SK-N-SH (cell line): ENCODE measurements at regions not wholly inside any gene's neighbourhood (a gene's known extent, or its start where the extent isn't known, plus 50 kb on each side); places are given as distances from the start of the nearest gene placed in this dataset.
"Not testable (repeated sequence)": the region's sequence is repeated elsewhere in the genome, so short reads cannot be mapped to it uniquely, and the experiment has no call there.

Source experiments
- CTCF ChIA-PET: fragments of 300-600, 350-600 bp; formaldehyde crosslinking; extraction: SDS; loops from one replicate; lab custom pipeline; 2021; lab: Yijun Ruan, JAX
- POLR2A ChIA-PET: fragments of 350-600 bp; sonication (Branson Sonifier 250); formaldehyde crosslinking; extraction: SDS; loops from one replicate; lab custom pipeline; 2020; ENCODE audit warnings: antibody characterized with exemption, inconsistent platforms; lab: Yijun Ruan, JAX
- DNase-seq: peaks from one replicate; pipeline ENCODE4 v3.0.0; 2012
- H2AFZ ChIP-seq: fragments of 200-600 bp; sonication (generic); 2 replicates; pipeline ENCODE4 v1.8.1; 2016; ENCODE audit warnings: antibody characterized with exemption, mild to moderate bottlenecking, low read depth
- H3F3A ChIP-seq: fragments of 200-600 bp; sonication (generic); replicated peaks from 2 replicates; pipeline ENCODE3; 2016; ENCODE audit warnings: antibody characterized with exemption, mild to moderate bottlenecking; ENCODE audit not compliant: insufficient read depth
- H3K27ac ChIP-seq, 2 experiments: fragments of 200-500 bp in 1 of 2; fragments of 200-600 bp in 1 of 2; sonication (Bioruptor generic) in 1 of 2; sonication (generic), shearing (Covaris generic) in 1 of 2; 2 replicates each; pipeline versions ENCODE4 v1.5.1 to v1.6.1; 2014 to 2016; ENCODE audit warnings: low read depth in 2 of 2, inconsistent platforms in 1 of 2, low read length in 1 of 2, mild to moderate bottlenecking in 1 of 2, mixed read lengths in 1 of 2
- H3K27me3 ChIP-seq: fragments of 200-600 bp; sonication (generic), shearing (Covaris generic); 2 replicates; pipeline ENCODE4 v1.6.1; 2016; ENCODE audit warnings: mixed run types; ENCODE audit not compliant: insufficient read depth
- H3K36me3 ChIP-seq, 2 experiments: fragments of 200-500 bp in 1 of 2; fragments of 200-600 bp in 1 of 2; sonication (Bioruptor generic) in 1 of 2; sonication (generic) in 1 of 2; replicated peaks in 1 of 2; 2 replicates each; pipeline versions ENCODE3 to v1.5.1; 2014 to 2016; ENCODE audit warnings: low read length in 1 of 2, mild to moderate bottlenecking in 1 of 2; ENCODE audit not compliant: insufficient read depth in 2 of 2, control insufficient read depth in 1 of 2
- H3K4me1 ChIP-seq, 2 experiments: fragments of 200-500 bp in 1 of 2; fragments of 200-600 bp in 1 of 2; sonication (Bioruptor generic) in 1 of 2; sonication (generic), shearing (Covaris generic) in 1 of 2; 2 replicates each; pipeline versions ENCODE4 v1.5.1 to v1.6.1; 2014 to 2016; ENCODE audit warnings: low read depth in 1 of 2, low read length in 1 of 2, mixed run types in 1 of 2; ENCODE audit not compliant: insufficient read depth in 2 of 2, control insufficient read depth in 1 of 2
- H3K4me2 ChIP-seq: fragments of 200-600 bp; sonication (generic), shearing (Covaris generic); 2 replicates; pipeline ENCODE4 v1.6.1; 2017; ENCODE audit warnings: mixed run types
- H3K4me3 ChIP-seq, 2 experiments: fragments of 200-500 bp in 1 of 2; fragments of 200-600 bp in 1 of 2; sonication (Bioruptor generic) in 1 of 2; sonication (generic), shearing (Covaris generic) in 1 of 2; 2 replicates each; pipeline versions ENCODE4 v1.5.1 to v1.8.1; 2014 to 2016; ENCODE audit warnings: low read depth in 2 of 2, inconsistent platforms in 1 of 2, low read length in 1 of 2, mild to moderate bottlenecking in 1 of 2, mixed read lengths in 1 of 2, moderate library complexity in 1 of 2
- H3K79me2 ChIP-seq: fragments of 200-600 bp; sonication (generic); 2 replicates; pipeline ENCODE4 v1.8.1; 2017; ENCODE audit warnings: mild to moderate bottlenecking; ENCODE audit not compliant: insufficient read depth
- H3K9ac ChIP-seq: fragments of 200-600 bp; sonication (generic); 2 replicates; pipeline ENCODE4 v1.6.1; 2017; ENCODE audit warnings: mixed run types
- H3K9me2 ChIP-seq: fragments of 200-600 bp; sonication (generic); 2 replicates; pipeline ENCODE4 v1.6.1; 2017; ENCODE audit warnings: mixed run types
- H3K9me3 ChIP-seq: fragments of 200-600 bp; sonication (generic); 2 replicates; pipeline ENCODE4 v1.6.1; 2017; ENCODE audit warnings: mixed run types, mild to moderate bottlenecking, moderate library complexity
- H4K20me1 ChIP-seq: fragments of 200-600 bp; sonication (generic); 2 replicates; pipeline ENCODE4 v1.6.1; 2017; ENCODE audit warnings: mild to moderate bottlenecking, mixed run types; ENCODE audit not compliant: insufficient read depth
- ELF1 ChIP-seq: IDR thresholded peaks from 2 replicates; pipeline ENCODE4 v1.4.0; 2012
- EP300 ChIP-seq, 2 experiments: IDR thresholded peaks; 2 replicates each; pipeline versions ENCODE4 v1.4.0 to v1.6.1; 2012; ENCODE audit warnings: borderline replicate concordance in 1 of 2, low read depth in 1 of 2, low read length in 1 of 2
- EZH2phosphoT487 ChIP-seq: fragments of 200-600 bp; sonication (generic); IDR thresholded peaks from 2 replicates; pipeline ENCODE4 v1.6.1; 2017; ENCODE audit warnings: low read depth, mixed run types, mild to moderate bottlenecking, antibody characterized with exemption, moderate library complexity, borderline replicate concordance
- FOSL2 ChIP-seq: IDR thresholded peaks from 2 replicates; pipeline ENCODE4 v1.4.0; 2012; ENCODE audit warnings: low read depth, mild to moderate bottlenecking, moderate library complexity, borderline replicate concordance
- FOXM1 ChIP-seq: IDR thresholded peaks from 2 replicates; pipeline ENCODE4 v1.4.0; 2012; ENCODE audit warnings: low read depth, mild to moderate bottlenecking
- GATA2 ChIP-seq: sonication (generic); formaldehyde crosslinking; IDR thresholded peaks from 2 replicates; pipeline ENCODE4 v1.5.0; 2020; ENCODE audit warnings: mild to moderate bottlenecking, missing genetic modification reagents
- MEF2A ChIP-seq: IDR thresholded peaks from 2 replicates; pipeline ENCODE4 v1.4.0; 2012; ENCODE audit warnings: low read depth, borderline replicate concordance
- RFX5 ChIP-seq: IDR thresholded peaks from 2 replicates; pipeline ENCODE4 v1.6.1; 2012; ENCODE audit warnings: mild to moderate bottlenecking, improper control_type of control experiment, low read length
- RXRA ChIP-seq: IDR thresholded peaks from 2 replicates; pipeline ENCODE4 v1.4.0; 2012; ENCODE audit warnings: low read depth, mild to moderate bottlenecking, borderline replicate concordance
- TEAD4 ChIP-seq: IDR thresholded peaks from 2 replicates; pipeline ENCODE4 v1.4.0; 2012; ENCODE audit warnings: mild to moderate bottlenecking, borderline replicate concordance; ENCODE audit not compliant: insufficient read depth
- USF1 ChIP-seq: IDR thresholded peaks from 2 replicates; pipeline ENCODE4 v1.4.0; 2012; ENCODE audit warnings: low read depth, borderline replicate concordance
- WGBS: methylation state at CpG from one replicate; pipeline ENCODE4 v1.1.6; 2017; ENCODE audit warnings: low lambda C conversion rate; 5-methylcytosine and 5-hydroxymethylcytosine counted together
- TF ChIP-seq, protein P1 (sequence below): fragments of 150-350 bp; IDR thresholded peaks from 2 replicates; pipeline ENCODE4 v1.6.1; 2016; ENCODE audit warnings: mild to moderate bottlenecking, low read depth, low read length
- TF ChIP-seq, protein P2 (sequence below): IDR thresholded peaks from 2 replicates; pipeline ENCODE4 v1.4.0; 2012; ENCODE audit warnings: low read depth

DNA sequence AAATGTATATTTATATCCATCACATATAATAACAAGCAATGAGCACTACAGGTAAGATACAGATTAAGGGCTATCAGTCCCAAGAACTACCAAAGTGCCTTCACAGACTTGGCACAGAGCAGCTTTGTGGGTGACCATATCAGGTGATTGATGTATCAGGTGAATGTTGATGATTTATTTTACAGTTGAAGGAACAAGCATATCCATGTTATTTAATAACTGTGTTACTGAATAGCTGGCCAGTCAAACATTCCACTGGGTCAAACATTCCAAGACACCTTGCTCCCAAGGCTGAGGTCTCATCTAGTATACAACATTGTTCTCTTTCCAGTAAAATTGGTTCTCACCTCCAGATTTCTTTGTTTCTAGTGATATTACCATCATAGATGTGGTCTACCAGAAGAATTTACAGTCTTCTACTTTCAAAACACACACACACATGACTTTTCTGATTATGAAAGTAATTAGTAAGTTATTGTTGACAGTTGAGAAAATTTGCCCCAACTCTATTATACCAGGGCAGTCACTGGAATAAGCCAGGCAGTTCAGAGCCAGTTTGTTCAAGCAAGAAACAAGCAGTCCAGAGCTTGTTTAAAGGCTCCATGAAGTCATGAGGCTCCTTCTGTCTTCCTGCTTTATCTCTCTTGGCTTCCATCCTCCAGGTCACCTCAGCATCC lies 68.2 kb downstream of the ELAPOR2 start (continued):
- TF ChIP-seq, protein P1, sequence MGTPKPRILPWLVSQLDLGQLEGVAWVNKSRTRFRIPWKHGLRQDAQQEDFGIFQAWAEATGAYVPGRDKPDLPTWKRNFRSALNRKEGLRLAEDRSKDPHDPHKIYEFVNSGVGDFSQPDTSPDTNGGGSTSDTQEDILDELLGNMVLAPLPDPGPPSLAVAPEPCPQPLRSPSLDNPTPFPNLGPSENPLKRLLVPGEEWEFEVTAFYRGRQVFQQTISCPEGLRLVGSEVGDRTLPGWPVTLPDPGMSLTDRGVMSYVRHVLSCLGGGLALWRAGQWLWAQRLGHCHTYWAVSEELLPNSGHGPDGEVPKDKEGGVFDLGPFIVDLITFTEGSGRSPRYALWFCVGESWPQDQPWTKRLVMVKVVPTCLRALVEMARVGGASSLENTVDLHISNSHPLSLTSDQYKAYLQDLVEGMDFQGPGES = no peak
- TF ChIP-seq EP300 (IDR thresholded peaks at IDR 0.05; ENCODE audit: borderline replicate concordance in 1 of 2, low read depth in 1 of 2, low read length in 1 of 2) (no peak), GATA2 (no peak), RFX5 (no peak), MEF2A (no peak), EZH2phosphoT487 (no peak), RXRA (no peak)
- TF ChIP-seq, protein P2, sequence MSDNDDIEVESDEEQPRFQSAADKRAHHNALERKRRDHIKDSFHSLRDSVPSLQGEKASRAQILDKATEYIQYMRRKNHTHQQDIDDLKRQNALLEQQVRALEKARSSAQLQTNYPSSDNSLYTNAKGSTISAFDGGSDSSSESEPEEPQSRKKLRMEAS = no peak

- no peak overlapping the region for H3K27ac ChIP-seq
These were observed 70.0 kb downstream of the ELAPOR2 start for GRCh38 chr7:86989407-86989806.

GRCh38 chr7:86987834-86988233 lies 71.6 kb downstream of the ELAPOR2 start:
- POLR2A ChIA-PET, H3K4me2 ChIP-seq, H3K4me1 ChIP-seq, DNase-seq, H3K9me2 ChIP-seq, H3F3A ChIP-seq, H3K27ac ChIP-seq, H3K36me3 ChIP-seq, H3K9me3 ChIP-seq, H2AFZ ChIP-seq, H3K27me3 ChIP-seq, H3K4me3 ChIP-seq, CTCF ChIA-PET, H4K20me1 ChIP-seq, H3K9ac ChIP-seq: not testable (repeated sequence)
- 82% methylated on average over 4 of the region's 4 CpGs for WGBS
- peaks cover 32% of the 10 kb centered on the region for H3K79me2 ChIP-seq

More at GRCh38 chr7:86989407-86989806, 70.0 kb downstream of the ELAPOR2 start:
- peaks cover 0 to 3% of the 10 kb centered on the region in 2 experiments for H3K36me3 ChIP-seq
- H3K4me3 ChIP-seq = no peak overlapping the region
- WGBS = 86% methylated on average over 8 of the region's 8 CpGs
- H4K20me1 ChIP-seq = no peaks in the 10 kb centered on the region; the same call in 1 of the 2 replicates
- no peaks in the 10 kb centered on the region for H3K9me2 ChIP-seq
- CTCF ChIA-PET = interaction anchor here (1.1 kb wide), 1 partner anchor 9 kb away, joined by 4 read pairs; no protein-coding TSS in a partner anchor
- POLR2A ChIA-PET = no interaction called here
- H2AFZ ChIP-seq = no peak overlapping the region
- no peak overlapping the region for H3K9ac ChIP-seq
- H3F3A ChIP-seq = peaks cover 8% of the 10 kb centered on the region
- no peaks in the 10 kb centered on the region for H3K27me3 ChIP-seq
- peaks cover 38% of the 10 kb centered on the region for H3K79me2 ChIP-seq
- no peak overlapping the region for H3K4me2 ChIP-seq
- H3K9me3 ChIP-seq = no peaks in the 10 kb centered on the region; the same call in 1 of the 2 replicates
- TF ChIP-seq FOXM1 (no peak), USF1 (no peak), RXRA (no peak), FOSL2 (no peak), ELF1 (no peak), TEAD4 (no peak)
- no peaks in the 10 kb centered on the region; a peak in 1 of 4 replicates for H3K4me1 ChIP-seq
- DNase-seq = no peak

- H3K9ac ChIP-seq, POLR2A ChIA-PET, H3K27me3 ChIP-seq, H3K9me3 ChIP-seq, H3K4me2 ChIP-seq, H3K9me2 ChIP-seq, DNase-seq, H2AFZ ChIP-seq, H3K36me3 ChIP-seq, H3K4me3 ChIP-seq, H3F3A ChIP-seq, CTCF ChIA-PET, H3K27ac ChIP-seq, H3K4me1 ChIP-seq, H4K20me1 ChIP-seq: not testable (repeated sequence)
- peaks cover 33% of the 10 kb centered on the region for H3K79me2 ChIP-seq
- WGBS = 77% methylated on average over 3 of the region's 3 CpGs
These were observed 72.1 kb downstream of the ELAPOR2 start for GRCh38 chr7:86987358-86987757.

GRCh38 chr7:86985342-86985741 lies 74.1 kb downstream of the ELAPOR2 start:
- peaks cover 32% of the 10 kb centered on the region; the same call in 1 of the 2 replicates for H3K79me2 ChIP-seq
- CTCF ChIA-PET, H2AFZ ChIP-seq, H3K4me1 ChIP-seq, H3K4me2 ChIP-seq, H3K9ac ChIP-seq, H4K20me1 ChIP-seq, H3K27me3 ChIP-seq, POLR2A ChIA-PET, H3K27ac ChIP-seq, DNase-seq, H3K9me2 ChIP-seq, H3K4me3 ChIP-seq, H3K9me3 ChIP-seq, H3F3A ChIP-seq, H3K36me3 ChIP-seq: not testable (repeated sequence)
- 75% methylated on average over 3 of the region's 3 CpGs for whole genome bisulfite sequencing
